Keratinocyte (primary cell): ENCODE measurements at regions not wholly inside any gene's neighbourhood (a gene's known extent, or its start where the extent isn't known, plus 50 kb on each side); places are given as distances from the start of the nearest gene placed in this dataset.

Experiments used
- DNase-seq: peaks from one replicate; pipeline ENCODE4 v3.0.0-alpha.2; 2011; ENCODE audit warnings: low read depth, missing footprints, low spot score
- FAIRE-seq: peaks from 2 replicates; lab custom pipeline; 2011; peaks lifted over from hg19 to GRCh38; lab: Jason Lieb, UNC
- H2AFZ ChIP-seq: 2 replicates; pipeline ENCODE4 v1.6.0; 2012; ENCODE audit warnings: low read length, control low read depth, inconsistent platforms; ENCODE audit not compliant: control insufficient read depth
- H3K27ac ChIP-seq: 2 replicates; pipeline ENCODE4 v1.5.1; 2011; ENCODE audit warnings: low read length; ENCODE audit not compliant: control insufficient read depth, insufficient read depth
- H3K27me3 ChIP-seq: 3 replicates; pipeline ENCODE4 v1.6.0; 2011; ENCODE audit warnings: low read length; ENCODE audit not compliant: control insufficient read depth, insufficient read depth; ENCODE audit errors: extremely low read depth
- H3K36me3 ChIP-seq, 2 experiments: 2 replicates in 1 of 2; 3 replicates in 1 of 2; pipeline ENCODE4 v1.5.1; 2011; ENCODE audit warnings: low read length in 2 of 2, mild to moderate bottlenecking in 1 of 2; ENCODE audit not compliant: control insufficient read depth in 2 of 2, insufficient read depth in 2 of 2; ENCODE audit errors: extremely low read depth in 1 of 2
- H3K4me1 ChIP-seq: 3 replicates; pipeline ENCODE4 v1.5.1; 2011; ENCODE audit warnings: low read length; ENCODE audit not compliant: control insufficient read depth, insufficient read depth; ENCODE audit errors: extremely low read depth
- H3K4me2 ChIP-seq: 3 replicates; pipeline ENCODE4 v1.6.0; 2011; ENCODE audit warnings: low read depth, low read length; ENCODE audit not compliant: control insufficient read depth, insufficient read depth; ENCODE audit errors: extremely low read depth
- H3K4me3 ChIP-seq, 3 experiments: fragments of 200-600 bp in 1 of 3; sonication (generic) in 1 of 3; 2 replicates in 2 of 3; 3 replicates in 1 of 3; pipeline ENCODE4 v1.5.1; 2011 to 2016; ENCODE audit warnings: low read length in 3 of 3, mild to moderate bottlenecking in 3 of 3, control low read depth in 2 of 3, inconsistent platforms in 1 of 3, low read depth in 1 of 3, mixed read lengths in 1 of 3, mixed run types in 1 of 3, moderate library complexity in 1 of 3; ENCODE audit not compliant: control insufficient read depth in 2 of 3, insufficient read depth in 2 of 3; ENCODE audit errors: extremely low read depth in 1 of 3
- H3K79me2 ChIP-seq: 2 replicates; pipeline ENCODE4 v1.6.0; 2012; ENCODE audit warnings: low read length; ENCODE audit not compliant: control insufficient read depth, insufficient read depth
- H3K9ac ChIP-seq: 3 replicates; pipeline ENCODE4 v1.6.0; 2011; ENCODE audit warnings: low read length; ENCODE audit not compliant: control insufficient read depth, insufficient read depth; ENCODE audit errors: extremely low read depth
- H3K9me1 ChIP-seq: 3 replicates; pipeline ENCODE4 v1.6.0; 2011; ENCODE audit warnings: low read length; ENCODE audit not compliant: control insufficient read depth, insufficient read depth; ENCODE audit errors: extremely low read depth
- H3K9me3 ChIP-seq: 2 replicates; pipeline ENCODE4 v1.5.1; 2012; ENCODE audit warnings: low read depth, low read length; ENCODE audit not compliant: control insufficient read depth
- H4K20me1 ChIP-seq: 3 replicates; pipeline ENCODE4 v1.6.0; 2011; ENCODE audit warnings: low read length; ENCODE audit not compliant: control insufficient read depth, insufficient read depth; ENCODE audit errors: extremely low read depth
- EZH2 ChIP-seq: IDR thresholded peaks from one replicate; pipeline ENCODE4 v1.6.1; 2012; ENCODE audit warnings: inconsistent platforms, mild to moderate bottlenecking, low read length, moderate library complexity
- dilution Hi-C: fragments of 300-500 bp; cut with MboI; formaldehyde crosslinking; loops from one replicate; pipeline ENCODE4 v1.7.0; 2020; ENCODE audit warnings: low sequenced_read_pairs; ENCODE audit not compliant: extremely low pct_ligation_motif_present
- TF ChIP-seq, protein P1 (sequence below), 3 experiments: IDR thresholded peaks in 1 of 3; conservative IDR thresholded peaks in 1 of 3; optimal IDR thresholded peaks in 1 of 3; 2 replicates in 2 of 3; 3 replicates in 1 of 3; pipeline versions ENCODE3 to v1.5.1; 2011; ENCODE audit warnings: low read length in 3 of 3, mild to moderate bottlenecking in 3 of 3, moderate library complexity in 2 of 3, control low read depth in 1 of 3, inconsistent platforms in 1 of 3; ENCODE audit not compliant: insufficient read depth in 2 of 3; ENCODE audit errors: extremely low read depth in 1 of 3

DNA sequence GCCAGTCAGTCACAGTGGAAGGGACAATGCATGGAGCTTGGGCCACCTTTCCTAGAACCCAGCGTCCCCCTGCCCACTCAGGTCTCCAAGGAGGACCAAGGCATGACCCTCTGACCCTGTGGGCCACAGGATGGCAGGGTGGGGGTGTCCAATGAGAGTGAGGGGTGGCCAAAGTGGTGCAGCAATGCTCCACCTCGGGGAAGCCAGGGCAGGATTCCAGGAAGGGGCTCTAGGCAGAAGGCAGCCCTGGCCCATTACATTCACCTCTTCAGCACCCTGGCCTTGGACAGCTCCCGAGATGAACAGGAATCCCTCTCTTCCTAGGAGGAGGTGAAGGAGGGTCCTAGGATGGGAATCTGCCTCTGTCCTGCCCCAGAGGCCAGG is 597.5 kb downstream of the BRD1 start:
- no peaks in the 10 kb centered on the region for H3K36me3 ChIP-seq
- dilution Hi-C loops: no loop called here
- H3K27me3 ChIP-seq: no peaks in the 10 kb centered on the region
- no peak overlapping the region for H2AFZ ChIP-seq
- H3K9ac ChIP-seq: no peak overlapping the region
- no peaks in the 10 kb centered on the region for H3K9me1 ChIP-seq
- TF ChIP-seq, protein P1, sequence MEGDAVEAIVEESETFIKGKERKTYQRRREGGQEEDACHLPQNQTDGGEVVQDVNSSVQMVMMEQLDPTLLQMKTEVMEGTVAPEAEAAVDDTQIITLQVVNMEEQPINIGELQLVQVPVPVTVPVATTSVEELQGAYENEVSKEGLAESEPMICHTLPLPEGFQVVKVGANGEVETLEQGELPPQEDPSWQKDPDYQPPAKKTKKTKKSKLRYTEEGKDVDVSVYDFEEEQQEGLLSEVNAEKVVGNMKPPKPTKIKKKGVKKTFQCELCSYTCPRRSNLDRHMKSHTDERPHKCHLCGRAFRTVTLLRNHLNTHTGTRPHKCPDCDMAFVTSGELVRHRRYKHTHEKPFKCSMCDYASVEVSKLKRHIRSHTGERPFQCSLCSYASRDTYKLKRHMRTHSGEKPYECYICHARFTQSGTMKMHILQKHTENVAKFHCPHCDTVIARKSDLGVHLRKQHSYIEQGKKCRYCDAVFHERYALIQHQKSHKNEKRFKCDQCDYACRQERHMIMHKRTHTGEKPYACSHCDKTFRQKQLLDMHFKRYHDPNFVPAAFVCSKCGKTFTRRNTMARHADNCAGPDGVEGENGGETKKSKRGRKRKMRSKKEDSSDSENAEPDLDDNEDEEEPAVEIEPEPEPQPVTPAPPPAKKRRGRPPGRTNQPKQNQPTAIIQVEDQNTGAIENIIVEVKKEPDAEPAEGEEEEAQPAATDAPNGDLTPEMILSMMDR (optimal IDR thresholded peaks at IDR 0.05 in 1 of 3, IDR thresholded peaks at IDR 0.05 in 1 of 3, conservative IDR thresholded peaks at IDR 0.05 in 1 of 3; ENCODE audit: extremely low read depth in 1 of 3, insufficient read depth in 2 of 3, low read length in 3 of 3): no peak
- no peak for TF ChIP-seq EZH2
- FAIRE-seq (no peak), DNase-seq (no peak)
- H3K4me3 ChIP-seq: no peak overlapping the region
- H3K9me3 ChIP-seq: peaks cover 15% of the 10 kb centered on the region
- H3K4me2 ChIP-seq: no peak overlapping the region
- H3K4me1 ChIP-seq: no peaks in the 10 kb centered on the region
- H3K79me2 ChIP-seq: no peaks in the 10 kb centered on the region
- H3K27ac ChIP-seq: no peak overlapping the region
- H4K20me1 ChIP-seq: no peaks in the 10 kb centered on the region

- Histone ChIP-seq H3K4me3 (no peak overlapping the region), H3K36me3 (no peaks in the 10 kb centered on the region), H3K9me1 (no peaks in the 10 kb centered on the region), H3K4me1 (no peaks in the 10 kb centered on the region), H3K9ac (no peak overlapping the region), H3K79me2 (no peaks in the 10 kb centered on the region), H3K27ac (no peak overlapping the region), H3K4me2 (no peak overlapping the region), H2AFZ (no peak overlapping the region), H3K9me3 (peaks cover 15% of the 10 kb centered on the region), H4K20me1 (no peaks in the 10 kb centered on the region), H3K27me3 (no peaks in the 10 kb centered on the region)
- DNase-seq (no peak), FAIRE-seq (no peak)
- TF ChIP-seq, protein P1 (optimal IDR thresholded peaks at IDR 0.05 in 1 of 3, IDR thresholded peaks at IDR 0.05 in 1 of 3, conservative IDR thresholded peaks at IDR 0.05 in 1 of 3; ENCODE audit: extremely low read depth in 1 of 3, insufficient read depth in 2 of 3, low read length in 3 of 3): no peak
- TF ChIP-seq EZH2: no peak
- dilution Hi-C loops: no loop called here
Observed at GRCh38 chr22:49229483-49230193, 598.0 kb downstream of the BRD1 start.
